ENCODE measurements at regions not wholly inside any gene's neighbourhood (a gene's known extent, or its start where the extent isn't known, plus 50 kb on each side); places are given as distances from the start of the nearest gene placed in this dataset.

DNA sequence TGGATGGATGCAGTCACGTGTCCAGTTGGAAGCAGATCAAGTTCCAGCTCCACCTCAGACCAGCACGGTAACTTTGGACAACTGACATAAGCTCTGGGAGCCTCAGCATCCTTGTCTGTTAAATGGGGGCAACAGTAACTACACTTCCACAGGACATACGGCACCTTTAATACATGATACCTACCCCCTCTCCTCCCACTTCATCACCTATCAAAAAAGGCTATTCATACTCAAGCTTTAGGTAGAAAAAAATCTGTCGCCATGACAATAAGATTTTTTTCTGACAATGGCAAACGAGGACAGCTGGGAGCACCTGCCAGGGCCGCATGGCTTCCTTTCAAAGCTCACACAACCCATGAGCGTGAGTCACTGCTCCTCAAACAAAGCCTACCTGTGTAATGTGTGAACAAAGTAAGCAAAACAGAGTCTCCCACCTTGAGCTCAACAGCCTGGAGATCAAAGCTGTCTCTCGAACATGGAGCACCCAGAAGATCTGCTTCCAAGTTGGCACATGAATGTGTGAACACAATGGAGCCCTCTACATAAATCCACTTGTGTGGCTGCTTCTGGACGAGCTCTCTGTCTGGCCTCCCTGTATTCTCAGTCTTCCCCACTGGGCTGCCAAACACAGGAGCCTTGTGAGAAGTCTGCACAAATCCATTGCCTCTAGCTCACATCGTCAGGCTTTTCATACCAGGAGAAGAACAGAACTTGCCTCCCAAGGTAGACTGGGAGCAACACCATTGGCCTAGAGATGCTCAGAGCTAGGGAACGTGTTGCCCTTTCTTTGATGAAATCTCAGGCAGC is 459.7 kb downstream of the SOX9 start:
- TF ChIP-seq CTCF (IDR thresholded peaks at IDR 0.05), result no peak
- DNase-seq (ENCODE audit: low spot score) (no peak), ATAC-seq (ENCODE audit: low FRiP score) (no peak)

- ATAC-seq (ENCODE audit: low FRiP score), result no peak
- DNase-seq (ENCODE audit: low spot score), result no peak
- TF ChIP-seq CTCF (IDR thresholded peaks at IDR 0.05), result no peak
These were observed 466.3 kb downstream of the SOX9 start for GRCh38 chr17:72587156-72587555.

- no peak for TF ChIP-seq CTCF (IDR thresholded peaks at IDR 0.05)
These were observed 467.1 kb downstream of the SOX9 start for GRCh38 chr17:72587773-72588511.

GRCh38 chr17:72588561-72588960 is 467.7 kb downstream of the SOX9 start:
- ATAC-seq (ENCODE audit: low FRiP score), result no peak
- no peak for DNase-seq (ENCODE audit: low spot score)
- no peak for TF ChIP-seq CTCF (IDR thresholded peaks at IDR 0.05)

More at GRCh38 chr17:72587773-72588511, 467.1 kb downstream of the SOX9 start:
- ATAC-seq (ENCODE audit: low FRiP score) (no peak), DNase-seq (ENCODE audit: low spot score) (no peak)

- TF ChIP-seq CTCF (IDR thresholded peaks at IDR 0.05), result no peak
- no peak for ATAC-seq (ENCODE audit: low FRiP score)
- DNase-seq (ENCODE audit: low spot score), result no peak
These were observed 468.1 kb downstream of the SOX9 start for GRCh38 chr17:72588961-72589360.

- ATAC-seq (ENCODE audit: low FRiP score) (no peak), DNase-seq (ENCODE audit: low spot score) (no peak)
- no peak for TF ChIP-seq CTCF (IDR thresholded peaks at IDR 0.05)
These were observed 469.6 kb downstream of the SOX9 start for GRCh38 chr17:72590382-72590781.
